Gastroesophageal sphincter (tissue), 4 donors: ENCODE measurements at regions not wholly inside any gene's neighbourhood (a gene's known extent, or its start where the extent isn't known, plus 50 kb on each side); places are given as distances from the start of the nearest gene placed in this dataset.

Experiments
- ATAC-seq: fragments of 150-250 bp; one replicate; pipeline ENCODE4 v1.9.1; 2016; ENCODE audit warnings: mild to moderate bottlenecking, moderate library complexity
- H3K27ac ChIP-seq, 4 donors: fragments of 200-600 bp; sonication (generic) in 3 of 4; 1 replicate in 3 of 4; 2 replicates in 1 of 4; pipeline ENCODE4 v1.5.1; 2016 to 2019
- H3K27me3 ChIP-seq: fragments of 200-600 bp; sonication (generic); one replicate; pipeline ENCODE4 v1.5.1; 2019
- H3K36me3 ChIP-seq, 2 donors: fragments of 200-600 bp; sonication (generic); one replicate each; pipeline ENCODE4 v1.5.1; 2019; ENCODE audit warnings: control low read depth in 1 of 2
- H3K4me1 ChIP-seq, 3 donors: fragments of 200-600 bp; sonication (generic); 1 replicate in 2 of 3; 2 replicates in 1 of 3; pipeline ENCODE4 v1.5.1; 2016 to 2019; ENCODE audit warnings: control low read depth in 2 of 3
- H3K4me3 ChIP-seq, 2 donors: fragments of 200-600 bp; sonication (generic); one replicate each; pipeline ENCODE4 v1.5.1; 2019; ENCODE audit warnings: mild to moderate bottlenecking in 1 of 2, moderate library complexity in 1 of 2
- H3K9me3 ChIP-seq, 3 donors: fragments of 200-600 bp; sonication (generic); one replicate each; pipeline ENCODE4 v1.5.1; 2017 to 2019; ENCODE audit warnings: control low read depth in 2 of 3
- EP300 ChIP-seq: sonication (generic); formaldehyde crosslinking; IDR thresholded peaks from one replicate; pipeline ENCODE4 v1.6.1; 2017; ENCODE audit warnings: antibody characterized with exemption, mild to moderate bottlenecking
- POLR2A ChIP-seq, 2 donors: fragments of 450-650 bp; IDR thresholded peaks; one replicate each; pipeline ENCODE4 v1.6.1; 2017; ENCODE audit warnings: antibody characterized with exemption in 2 of 2, mild to moderate bottlenecking in 2 of 2, moderate library complexity in 1 of 2
- POLR2AphosphoS5 ChIP-seq: sonication (generic); formaldehyde crosslinking; IDR thresholded peaks from one replicate; pipeline ENCODE4 v1.6.1; 2017; ENCODE audit warnings: antibody characterized with exemption
- WGBS, 2 donors: methylation state at CpG; one replicate each; pipeline ENCODE4 v1.1.5; 2018; ENCODE audit warnings: low coverage in 1 of 2; 5-methylcytosine and 5-hydroxymethylcytosine counted together
- TF ChIP-seq, protein P1 (sequence below), 4 experiments: fragments of 200-600 bp in 2 of 4; fragments of 450-650 bp in 2 of 4; sonication (generic) in 1 of 4; IDR thresholded peaks; one replicate each; pipeline ENCODE4 v1.5.1; 2017 to 2019; ENCODE audit warnings: antibody characterized with exemption in 4 of 4, mild to moderate bottlenecking in 2 of 4, moderate library complexity in 2 of 4

DNA sequence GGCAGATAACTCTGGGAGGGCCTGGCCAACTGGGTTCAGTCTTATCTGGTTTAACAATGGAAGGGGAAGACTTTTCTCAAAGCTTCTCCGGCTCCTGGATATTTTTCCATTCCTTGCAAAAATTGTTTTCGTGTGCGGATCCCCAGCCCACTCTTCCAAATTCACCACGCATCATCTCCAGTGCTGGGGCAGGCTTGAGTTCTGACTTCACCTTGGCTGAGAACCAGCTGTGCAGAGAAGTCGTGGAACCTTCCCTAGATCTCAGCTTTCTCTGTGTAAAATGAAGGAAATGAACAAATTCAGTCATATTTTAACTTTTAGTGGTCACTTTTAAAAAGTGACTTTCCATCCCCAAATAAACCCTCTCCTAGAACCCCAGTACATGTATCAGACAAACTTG, 297.0 kb downstream of the TCF7L2 start:
- TF ChIP-seq, protein P1, sequence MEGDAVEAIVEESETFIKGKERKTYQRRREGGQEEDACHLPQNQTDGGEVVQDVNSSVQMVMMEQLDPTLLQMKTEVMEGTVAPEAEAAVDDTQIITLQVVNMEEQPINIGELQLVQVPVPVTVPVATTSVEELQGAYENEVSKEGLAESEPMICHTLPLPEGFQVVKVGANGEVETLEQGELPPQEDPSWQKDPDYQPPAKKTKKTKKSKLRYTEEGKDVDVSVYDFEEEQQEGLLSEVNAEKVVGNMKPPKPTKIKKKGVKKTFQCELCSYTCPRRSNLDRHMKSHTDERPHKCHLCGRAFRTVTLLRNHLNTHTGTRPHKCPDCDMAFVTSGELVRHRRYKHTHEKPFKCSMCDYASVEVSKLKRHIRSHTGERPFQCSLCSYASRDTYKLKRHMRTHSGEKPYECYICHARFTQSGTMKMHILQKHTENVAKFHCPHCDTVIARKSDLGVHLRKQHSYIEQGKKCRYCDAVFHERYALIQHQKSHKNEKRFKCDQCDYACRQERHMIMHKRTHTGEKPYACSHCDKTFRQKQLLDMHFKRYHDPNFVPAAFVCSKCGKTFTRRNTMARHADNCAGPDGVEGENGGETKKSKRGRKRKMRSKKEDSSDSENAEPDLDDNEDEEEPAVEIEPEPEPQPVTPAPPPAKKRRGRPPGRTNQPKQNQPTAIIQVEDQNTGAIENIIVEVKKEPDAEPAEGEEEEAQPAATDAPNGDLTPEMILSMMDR (IDR thresholded peaks at IDR 0.05) = no peak
- TF ChIP-seq EP300 = no peak
- TF ChIP-seq POLR2AphosphoS5 = no peak
- no peak for TF ChIP-seq POLR2A (IDR thresholded peaks at IDR 0.05)
- no peaks in the 10 kb centered on the region for H3K9me3 ChIP-seq
- no peak for ATAC-seq
- no peak overlapping the region for H3K4me3 ChIP-seq
- no peaks in the 10 kb centered on the region for H3K27me3 ChIP-seq
- no peak overlapping the region for H3K27ac ChIP-seq
- WGBS, 2 donors = 49 to 63% methylated on average over 5 of the region's 5 CpGs
- no peaks in the 10 kb centered on the region for H3K4me1 ChIP-seq
- no peaks in the 10 kb centered on the region for H3K36me3 ChIP-seq

DNA sequence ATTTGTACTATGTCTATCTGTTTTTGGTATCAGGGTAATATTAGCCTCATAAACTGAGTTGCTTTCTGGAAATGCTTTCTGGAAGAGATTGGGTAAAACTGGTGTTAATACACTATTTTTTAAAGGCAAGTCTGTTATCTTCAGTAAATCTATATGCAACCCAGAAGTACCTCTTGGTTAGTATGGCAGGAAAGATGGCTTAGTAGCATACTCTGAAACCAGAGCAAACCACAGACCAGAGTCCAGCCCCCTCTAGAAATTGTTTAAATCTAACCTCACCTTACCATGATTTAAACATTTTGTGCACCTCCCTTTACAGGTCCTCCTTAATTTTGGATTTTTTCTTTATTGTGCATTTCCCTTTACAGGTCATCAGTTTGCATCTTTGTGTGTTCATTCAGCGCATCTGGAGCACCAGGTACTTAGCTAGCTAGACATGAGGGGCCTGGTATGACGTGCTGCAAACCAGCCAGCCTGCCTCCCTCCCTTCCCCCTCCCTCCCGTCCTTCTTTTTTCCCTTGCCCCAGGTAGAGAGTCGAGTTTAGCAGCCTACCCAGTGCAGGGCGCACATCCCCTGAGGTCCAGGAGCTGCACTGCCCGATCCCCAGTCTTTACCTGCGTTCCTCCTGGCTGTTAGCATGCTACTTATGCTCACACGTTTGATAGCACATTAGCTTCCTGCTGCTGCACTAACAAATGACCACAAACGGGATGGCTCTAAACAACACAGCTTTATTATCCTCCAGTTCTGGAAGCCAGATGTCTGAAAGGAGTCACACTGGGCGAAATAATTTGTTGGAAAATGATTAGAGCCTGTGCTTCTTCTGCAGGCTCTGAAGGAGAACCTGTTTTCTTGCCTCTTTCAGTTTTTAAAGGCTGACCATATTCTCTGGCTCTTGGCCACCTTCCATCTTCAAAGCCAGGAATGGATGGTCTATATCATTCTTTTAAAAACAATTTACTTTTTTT, 299.9 kb upstream of the HABP2 start:
- ATAC-seq = no peak
- whole genome bisulfite sequencing, 2 donors = 54 to 56% methylated on average over 6 to 7 of the region's 10 CpGs
- TF ChIP-seq EP300 (no peak), POLR2AphosphoS5 (no peak), POLR2A (IDR thresholded peaks at IDR 0.05) (no peak)
- TF ChIP-seq, protein P1 (IDR thresholded peaks at IDR 0.05) = no peak

DNA sequence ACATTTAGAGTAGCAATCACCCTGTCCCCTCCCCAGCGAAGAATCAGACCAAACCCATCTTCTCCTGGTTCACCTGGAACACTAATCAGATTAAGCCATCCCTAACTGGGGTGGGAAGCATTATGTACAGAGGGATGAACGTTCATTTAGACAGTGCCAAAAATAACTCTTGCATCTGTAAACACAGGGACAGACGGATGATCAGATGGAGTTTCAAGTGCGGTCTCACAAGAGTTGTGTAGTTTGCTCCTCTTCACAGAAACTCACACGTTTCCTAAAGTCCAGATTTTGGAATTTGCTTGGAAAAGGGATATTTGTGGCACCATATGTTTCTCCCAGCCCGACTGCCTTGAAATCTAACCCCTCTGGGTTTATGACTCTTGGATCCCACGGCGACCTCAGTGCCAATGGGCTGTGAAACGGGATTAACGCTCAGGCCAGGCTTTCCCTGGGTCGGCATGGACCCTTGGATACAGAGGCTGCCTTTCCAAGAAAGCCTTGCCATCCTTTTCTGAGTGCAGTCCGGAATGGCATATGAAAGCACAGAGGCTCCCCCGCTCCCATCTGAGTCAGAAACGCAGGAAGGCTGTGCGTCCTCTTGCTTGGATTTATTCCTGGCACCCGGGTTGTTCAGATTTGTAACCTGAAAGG, 293.2 kb upstream of the HABP2 start:
- H3K27ac ChIP-seq = no peak overlapping the region
- no peak for ATAC-seq
- H3K4me1 ChIP-seq = no peaks in the 10 kb centered on the region
- whole genome bisulfite sequencing, 2 donors = 52 to 74% methylated on average over 4 to 10 of the region's 16 CpGs
- H3K9me3 ChIP-seq = no peaks in the 10 kb centered on the region
- H3K36me3 ChIP-seq = no peaks in the 10 kb centered on the region
- no peak overlapping the region for H3K4me3 ChIP-seq
- TF ChIP-seq EP300 = no peak
- TF ChIP-seq, protein P1 (IDR thresholded peaks at IDR 0.05) = no peak
- TF ChIP-seq POLR2A (IDR thresholded peaks at IDR 0.05) = no peak
- no peak for TF ChIP-seq POLR2AphosphoS5
- peaks cover 35% of the 10 kb centered on the region for H3K27me3 ChIP-seq

More for the DNA sequence above, 299.9 kb upstream of the HABP2 start:
- Histone ChIP-seq H3K9me3 (no peaks in the 10 kb centered on the region), H3K4me3 (no peak overlapping the region), H3K36me3 (no peaks in the 10 kb centered on the region), H3K27me3 (peaks cover 7% of the 10 kb centered on the region), H3K4me1 (no peaks in the 10 kb centered on the region), H3K27ac (no peak overlapping the region)

DNA sequence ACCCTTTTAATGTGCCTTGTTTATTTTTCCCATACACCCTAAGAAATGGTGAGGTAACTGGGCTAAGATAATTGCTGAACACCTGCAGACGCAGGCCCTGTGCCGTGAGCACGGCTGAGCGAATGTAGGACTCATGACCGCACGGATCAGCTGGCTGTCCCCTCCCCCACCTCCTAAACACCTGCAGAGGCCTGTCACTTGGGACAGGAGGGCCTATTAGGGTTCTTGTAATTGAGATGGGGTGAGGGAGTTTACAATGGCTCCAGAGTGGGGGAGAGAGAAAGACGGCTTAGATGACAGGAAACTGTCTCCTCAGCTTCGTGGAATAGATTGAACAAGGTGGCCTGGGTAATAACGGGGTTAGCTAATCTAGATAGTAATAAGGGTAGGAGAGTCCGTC, 291.7 kb upstream of the HABP2 start:
- WGBS, 2 donors = 86 to 89% methylated on average over 1 to 9 of the region's 10 CpGs
- ATAC-seq = no peak
- Histone ChIP-seq H3K4me3 (no peak overlapping the region), H3K9me3 (no peaks in the 10 kb centered on the region), H3K4me1 (no peaks in the 10 kb centered on the region), H3K36me3 (no peaks in the 10 kb centered on the region), H3K27me3 (peaks cover 28% of the 10 kb centered on the region), H3K27ac (no peak overlapping the region)
- TF ChIP-seq EP300 (no peak), POLR2AphosphoS5 (no peak), POLR2A (IDR thresholded peaks at IDR 0.05) (no peak)
- TF ChIP-seq, protein P1 (IDR thresholded peaks at IDR 0.05) = no peak
